Ammon's horn (tissue), 1 donor: ENCODE measurements at regions not wholly inside any gene's neighbourhood (a gene's known extent, or its start where the extent isn't known, plus 50 kb on each side); places are given as distances from the start of the nearest gene placed in this dataset.
"Not testable (repeated sequence)": the region's sequence is repeated elsewhere in the genome, so short reads cannot be mapped to it uniquely, and the experiment has no call there.

Source experiments
- DNase-seq: peaks from one replicate; pipeline ENCODE4 v3.0.0-alpha.2; 2016; ENCODE audit warnings: low spot score

- no peak for DNase-seq
Measured at GRCh38 chrX:9271789-9272525, 192.9 kb upstream of the TBL1X start.

- no peak for DNase-seq
Measured at GRCh38 chrX:9273744-9274143, 191.1 kb upstream of the TBL1X start.

- no peak for DNase-seq
Measured at GRCh38 chrX:9278475-9279233, 186.2 kb upstream of the TBL1X start.

GRCh38 chrX:9279234-9279544, 185.7 kb upstream of the TBL1X start:
- no peak for DNase-seq

GRCh38 chrX:9280831-9281230, 184.0 kb upstream of the TBL1X start:
- DNase-seq = no peak

- no peak for DNase-seq
Measured at GRCh38 chrX:9282325-9282724, 182.5 kb upstream of the TBL1X start.

- no peak for DNase-seq
Measured at GRCh38 chrX:9285342-9285771, 179.5 kb upstream of the TBL1X start.

GRCh38 chrX:9286234-9286633, 178.6 kb upstream of the TBL1X start:
- DNase-seq = no peak

- DNase-seq = no peak
Measured at GRCh38 chrX:9291629-9292028, 173.2 kb upstream of the TBL1X start.

- no peak for DNase-seq
Measured at GRCh38 chrX:9293051-9293496, 171.8 kb upstream of the TBL1X start.

- no peak for DNase-seq
Measured at GRCh38 chrX:9293903-9294302, 171.0 kb upstream of the TBL1X start.

GRCh38 chrX:9295551-9295950, 169.3 kb upstream of the TBL1X start:
- DNase-seq = no peak

GRCh38 chrX:9298221-9298620, 166.6 kb upstream of the TBL1X start:
- no peak for DNase-seq

GRCh38 chrX:9299681-9300080, 165.2 kb upstream of the TBL1X start:
- not testable (repeated sequence) for DNase-seq

- no peak for DNase-seq
Measured at GRCh38 chrX:9301836-9302235, 163.0 kb upstream of the TBL1X start.

- DNase-seq = peak; percentile 13
Measured at GRCh38 chrX:9302381-9302780, 162.5 kb upstream of the TBL1X start.

GRCh38 chrX:9308426-9308825, 156.4 kb upstream of the TBL1X start:
- no peak for DNase-seq

- DNase-seq = no peak
Measured at GRCh38 chrX:9310616-9311015, 154.2 kb upstream of the TBL1X start.

GRCh38 chrX:9311421-9312160, 153.3 kb upstream of the TBL1X start:
- DNase-seq = no peak

- DNase-seq = no peak
Measured at GRCh38 chrX:9312922-9313867, 151.7 kb upstream of the TBL1X start.

GRCh38 chrX:9315086-9315485, 149.8 kb upstream of the TBL1X start:
- DNase-seq = no peak

- DNase-seq = peak; percentile 16
Measured at GRCh38 chrX:9316096-9316495, 148.8 kb upstream of the TBL1X start.
